HCT116 (cell line): ENCODE measurements at regions not wholly inside any gene's neighbourhood (a gene's known extent, or its start where the extent isn't known, plus 50 kb on each side); places are given as distances from the start of the nearest gene placed in this dataset.

Experiments used
- EGR1 ChIP-seq: IDR thresholded peaks from 2 replicates; pipeline ENCODE4 v1.6.1; 2012; ENCODE audit warnings: low read depth
- ELF1 ChIP-seq: IDR thresholded peaks from 2 replicates; pipeline ENCODE4 v1.6.1; 2012; ENCODE audit warnings: low read depth, borderline replicate concordance
- EZH2 ChIP-seq: fragments of 200-600 bp; sonication (generic); IDR thresholded peaks from 2 replicates; pipeline ENCODE4 v1.6.1; 2017; ENCODE audit warnings: antibody characterized with exemption, mixed run types
- POLR2AphosphoS5 ChIP-seq: IDR thresholded peaks from 2 replicates; pipeline ENCODE4 v1.6.1; 2011; ENCODE audit warnings: mild to moderate bottlenecking, low read depth, low read length, moderate library complexity
- REST ChIP-seq: IDR thresholded peaks from 2 replicates; pipeline ENCODE4 v1.6.1; 2012; ENCODE audit warnings: low read depth
- SRF ChIP-seq: IDR thresholded peaks from 2 replicates; pipeline ENCODE4 v1.6.1; 2012; ENCODE audit warnings: low read depth

- no peak for TF ChIP-seq SRF
- TF ChIP-seq EGR1, result no peak
- TF ChIP-seq EZH2, result no peak
- no peak for TF ChIP-seq REST
- no peak for TF ChIP-seq POLR2AphosphoS5
- no peak for TF ChIP-seq ELF1
These were observed 1164.7 kb downstream of the FAM181B start for GRCh38 chr11:81568918-81569317.
